ENCODE measurements at regions not wholly inside any gene's neighbourhood (a gene's known extent, or its start where the extent isn't known, plus 50 kb on each side); places are given as distances from the start of the nearest gene placed in this dataset.

GRCh38 chr1:10861822-10862221 is 65.4 kb upstream of the CASZ1 start:
- Histone ChIP-seq H3K4me3 (no peak overlapping the region), H3K27ac (no peak overlapping the region)
- DNase-seq (ENCODE audit: low spot score), result no peak
- no peak for TF ChIP-seq CTCF (IDR thresholded peaks at IDR 0.05)

GRCh38 chr1:10862743-10863335 is 66.4 kb upstream of the CASZ1 start:
- DNase-seq (ENCODE audit: low spot score), result no peak
- peak overlapping the region; percentile 1 for H3K4me3 ChIP-seq
- no peak overlapping the region for H3K27ac ChIP-seq
- no peak for TF ChIP-seq CTCF (IDR thresholded peaks at IDR 0.05)

- no peak for DNase-seq (ENCODE audit: low spot score)
- H3K27ac ChIP-seq, result no peak overlapping the region
- H3K4me3 ChIP-seq, result no peak overlapping the region
- TF ChIP-seq CTCF (IDR thresholded peaks at IDR 0.05), result no peak
Measured at GRCh38 chr1:10863886-10864285, 67.4 kb upstream of the CASZ1 start.

- no peak for DNase-seq (ENCODE audit: low spot score)
- no peak overlapping the region for H3K4me3 ChIP-seq
- no peak for TF ChIP-seq CTCF (IDR thresholded peaks at IDR 0.05)
- no peak overlapping the region for H3K27ac ChIP-seq
Measured at GRCh38 chr1:10864776-10865175, 68.3 kb upstream of the CASZ1 start.

GRCh38 chr1:10865518-10866320 is 69.3 kb upstream of the CASZ1 start:
- DNase-seq (ENCODE audit: low spot score), result no peak
- no peak for TF ChIP-seq CTCF (IDR thresholded peaks at IDR 0.05)
- Histone ChIP-seq H3K27ac (no peak overlapping the region), H3K4me3 (no peak overlapping the region)

- Histone ChIP-seq H3K4me3 (peak overlapping the region; percentile 75), H3K27ac (no peak overlapping the region)
- TF ChIP-seq CTCF (IDR thresholded peaks at IDR 0.05), result no peak
- no peak for DNase-seq (ENCODE audit: low spot score)
Measured at GRCh38 chr1:10866321-10867093, 70.1 kb upstream of the CASZ1 start.
